NCI-H2196 (cell line): ENCODE measurements at regions not wholly inside any gene's neighbourhood (a gene's known extent, or its start where the extent isn't known, plus 50 kb on each side); places are given as distances from the start of the nearest gene placed in this dataset.

Source experiments
- DNase-seq: peaks from one replicate; lab custom pipeline; 2025; ENCODE audit not compliant: unreplicated experiment; lab: John Stamatoyannopoulos, UW

DNA sequence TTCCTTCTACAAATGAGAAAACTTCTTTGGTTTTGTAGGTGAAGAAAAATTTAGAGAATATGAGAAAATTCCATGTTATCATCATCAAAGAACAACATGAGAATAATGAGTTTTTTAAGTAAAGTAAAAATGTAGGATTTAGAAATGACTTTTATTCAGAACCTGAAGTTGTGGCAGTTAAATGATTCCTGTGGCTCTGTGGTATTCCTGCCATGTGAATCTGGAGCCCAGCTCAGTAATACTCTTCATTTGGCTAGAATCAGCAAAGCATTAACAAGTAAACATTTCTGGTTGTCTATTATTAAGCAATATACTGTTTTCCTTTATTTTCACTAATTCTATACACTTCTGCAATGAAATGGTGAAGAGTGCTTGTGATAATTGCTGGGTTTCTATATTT lies 95.6 kb upstream of the E2F7 start:
- no peak for DNase-seq

DNA sequence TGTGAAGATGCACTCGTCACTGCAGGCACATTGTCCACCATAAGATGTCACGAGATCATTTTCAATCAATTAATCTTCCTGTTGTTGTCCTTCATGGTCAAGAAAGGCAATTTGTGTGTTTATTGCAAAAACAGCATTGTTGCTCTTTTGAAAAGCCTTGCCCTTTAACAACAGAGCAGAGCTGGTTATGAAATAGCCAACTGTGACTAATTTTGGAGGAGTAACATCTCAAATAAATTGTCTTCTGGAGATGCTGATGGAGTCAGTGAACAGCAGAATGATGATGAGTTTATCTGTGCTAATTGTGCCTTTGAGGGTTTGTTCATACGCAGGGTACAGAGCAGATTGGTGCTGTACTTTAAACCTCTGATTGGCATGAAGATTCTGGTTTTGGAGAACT lies 88.3 kb upstream of the E2F7 start:
- no peak for DNase-seq

DNA sequence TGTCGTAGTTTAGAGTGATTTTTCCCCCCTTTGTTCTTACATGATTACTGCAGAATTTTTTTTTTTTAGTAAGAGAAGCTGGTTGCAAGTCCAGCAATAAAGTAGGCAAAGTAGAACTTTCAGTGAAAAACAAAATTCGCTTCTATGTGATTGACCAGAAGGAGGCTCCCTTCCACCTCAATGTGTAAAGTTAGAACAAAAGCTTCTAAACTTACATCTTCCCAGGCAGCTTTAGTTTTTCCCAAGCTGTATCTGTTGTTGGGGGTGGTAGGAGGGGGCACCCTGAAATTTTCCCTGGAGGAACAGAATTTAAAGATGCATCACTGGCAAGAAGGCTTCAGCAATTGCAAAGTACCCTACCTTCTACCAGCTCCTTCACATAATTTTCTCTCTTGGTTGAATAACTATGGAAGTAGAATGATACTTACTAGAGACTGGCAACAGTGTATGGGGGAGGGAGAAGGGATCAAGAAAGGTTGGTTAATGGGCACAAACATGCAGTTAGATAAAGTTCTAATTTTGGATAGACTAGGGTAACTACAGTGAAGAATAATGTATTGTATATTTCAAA lies 87.3 kb upstream of the E2F7 start:
- no peak for DNase-seq

DNA sequence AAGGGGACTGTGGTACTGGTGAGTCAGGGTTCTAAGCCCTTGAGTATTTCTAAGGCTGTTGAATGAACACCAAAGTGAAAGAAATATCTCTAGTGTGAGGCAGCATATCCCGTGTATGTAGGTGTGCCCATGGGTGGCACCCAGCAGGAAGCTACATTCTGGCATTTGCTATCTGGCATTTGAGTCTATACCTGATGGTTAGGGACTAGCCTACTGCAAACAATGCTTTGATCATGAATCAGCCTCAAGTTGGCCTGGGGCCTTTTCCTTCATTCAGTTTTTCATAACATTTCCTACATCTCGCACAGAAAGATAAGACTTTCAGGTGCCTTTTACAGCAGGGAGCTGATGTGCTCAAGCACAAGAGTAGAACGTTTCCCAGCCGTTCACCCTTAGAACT lies 85.7 kb upstream of the E2F7 start:
- DNase-seq = no peak

DNA sequence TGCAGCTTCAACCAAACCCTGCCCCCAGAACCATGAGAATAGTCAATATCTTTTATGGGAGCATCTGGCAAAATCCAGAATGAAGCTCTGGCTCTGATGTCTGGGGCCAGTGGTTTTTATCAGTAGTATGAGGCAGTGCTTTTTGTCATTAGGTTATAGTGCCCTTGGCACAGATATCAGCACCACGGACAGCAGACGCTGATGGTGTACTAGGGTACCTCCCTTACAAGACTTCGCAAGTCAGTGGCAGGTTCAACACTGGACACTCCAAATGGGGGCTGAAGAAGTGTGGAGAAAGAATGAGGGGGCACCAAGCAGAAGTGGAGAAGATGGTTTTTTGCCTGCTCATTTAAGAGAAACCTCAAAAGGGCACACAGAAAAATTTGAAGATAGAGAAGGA lies 68.2 kb upstream of the E2F7 start:
- DNase-seq = no peak

DNA sequence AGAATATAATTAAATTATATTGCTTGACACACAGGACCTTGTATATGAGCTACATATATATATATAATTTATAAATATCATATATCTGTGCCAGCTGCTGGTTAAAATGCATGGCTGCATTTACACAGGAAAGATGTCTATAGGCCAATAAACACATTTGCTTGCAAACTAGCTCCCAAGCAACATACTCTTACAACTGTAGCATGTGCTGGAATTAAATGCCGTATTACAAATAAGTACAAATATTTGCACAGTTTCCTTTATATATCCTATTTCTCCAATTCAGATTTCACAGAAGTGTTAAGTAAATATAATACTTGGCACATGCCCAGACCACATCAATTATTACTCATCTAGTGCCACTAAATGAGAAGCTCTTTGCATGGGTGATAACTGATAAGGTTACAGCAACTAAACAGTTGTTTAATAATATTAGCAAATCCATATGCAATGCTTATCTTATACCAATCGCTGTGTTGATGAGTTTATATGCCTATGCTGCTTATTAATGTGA lies 66.7 kb upstream of the E2F7 start:
- DNase-seq = no peak

DNA sequence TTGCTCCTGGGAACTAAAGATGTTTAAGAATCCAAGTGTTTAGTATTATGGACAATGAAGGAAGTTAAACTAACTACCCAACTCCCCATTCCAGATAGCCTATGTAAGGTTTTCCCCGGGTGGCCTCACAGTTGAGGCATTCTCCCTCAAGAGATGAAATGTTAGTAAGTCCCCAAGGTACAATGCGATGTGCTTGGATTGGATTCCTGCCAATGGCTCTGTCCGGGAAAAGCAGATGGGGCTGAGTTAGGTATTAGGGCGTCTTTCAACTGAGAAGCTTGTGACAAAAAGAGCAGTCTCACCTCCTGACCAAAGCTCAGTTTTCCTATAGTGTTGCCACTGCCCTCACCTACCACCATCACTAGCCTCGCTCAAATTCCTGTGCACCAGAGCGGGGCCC lies 64.8 kb upstream of the E2F7 start:
- no peak for DNase-seq

DNA sequence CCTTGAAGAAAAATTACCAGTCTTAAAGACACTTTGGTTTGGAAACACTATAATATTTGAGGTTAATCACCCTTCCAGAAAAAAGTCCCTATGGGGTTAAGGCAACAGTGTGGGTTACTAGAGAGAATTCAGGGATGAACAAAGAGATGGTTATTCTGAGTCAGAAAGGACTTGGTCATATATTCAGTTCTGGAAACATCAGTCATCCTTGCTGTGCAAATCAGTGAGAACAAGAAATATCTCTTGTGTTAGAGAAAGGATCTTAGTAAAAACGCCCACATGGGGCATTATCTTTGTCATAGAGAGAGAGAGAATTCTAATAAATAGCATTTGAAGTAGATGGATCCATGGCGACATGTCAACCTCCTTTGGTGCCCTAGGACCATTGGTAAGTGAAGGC lies 59.4 kb upstream of the E2F7 start:
- no peak for DNase-seq

DNA sequence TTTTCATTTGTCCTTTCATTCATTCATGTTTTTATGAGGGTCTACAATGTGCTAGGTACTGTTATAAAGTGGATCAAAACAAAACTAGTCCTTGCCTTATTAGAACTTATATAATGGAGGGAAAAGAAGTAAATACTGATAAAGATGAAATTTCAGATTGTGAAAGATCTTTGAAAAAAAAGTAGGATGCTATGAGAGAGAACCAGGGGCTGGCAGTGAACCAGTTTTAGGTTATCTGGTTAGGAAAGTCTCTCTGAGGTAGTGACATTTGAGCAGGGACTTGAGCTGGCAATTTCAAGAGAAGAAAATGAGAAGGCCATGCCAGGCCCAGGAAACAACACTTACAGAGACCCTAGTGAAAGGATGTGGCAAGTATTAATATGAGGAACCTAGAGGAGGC lies 57.3 kb upstream of the E2F7 start:
- no peak for DNase-seq

DNA sequence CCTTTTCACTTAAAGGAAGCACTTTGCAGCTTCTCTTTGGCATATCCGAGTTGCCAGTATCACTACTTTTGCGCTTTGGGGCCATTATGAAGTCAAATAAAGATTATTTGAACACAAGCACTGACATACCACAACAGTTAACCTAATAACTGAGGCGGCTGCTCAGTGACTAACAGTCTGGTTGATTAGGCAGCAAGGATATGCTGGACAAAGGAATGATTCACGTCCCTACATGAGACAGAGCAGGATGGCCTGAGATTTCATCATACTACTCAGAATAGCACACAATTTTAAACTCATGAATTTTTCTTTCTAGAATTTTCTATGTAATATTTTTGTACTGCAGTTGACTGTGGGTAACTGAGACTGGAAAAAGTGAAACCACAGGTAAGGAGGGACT lies 56.9 kb upstream of the E2F7 start:
- DNase-seq = no peak

DNA sequence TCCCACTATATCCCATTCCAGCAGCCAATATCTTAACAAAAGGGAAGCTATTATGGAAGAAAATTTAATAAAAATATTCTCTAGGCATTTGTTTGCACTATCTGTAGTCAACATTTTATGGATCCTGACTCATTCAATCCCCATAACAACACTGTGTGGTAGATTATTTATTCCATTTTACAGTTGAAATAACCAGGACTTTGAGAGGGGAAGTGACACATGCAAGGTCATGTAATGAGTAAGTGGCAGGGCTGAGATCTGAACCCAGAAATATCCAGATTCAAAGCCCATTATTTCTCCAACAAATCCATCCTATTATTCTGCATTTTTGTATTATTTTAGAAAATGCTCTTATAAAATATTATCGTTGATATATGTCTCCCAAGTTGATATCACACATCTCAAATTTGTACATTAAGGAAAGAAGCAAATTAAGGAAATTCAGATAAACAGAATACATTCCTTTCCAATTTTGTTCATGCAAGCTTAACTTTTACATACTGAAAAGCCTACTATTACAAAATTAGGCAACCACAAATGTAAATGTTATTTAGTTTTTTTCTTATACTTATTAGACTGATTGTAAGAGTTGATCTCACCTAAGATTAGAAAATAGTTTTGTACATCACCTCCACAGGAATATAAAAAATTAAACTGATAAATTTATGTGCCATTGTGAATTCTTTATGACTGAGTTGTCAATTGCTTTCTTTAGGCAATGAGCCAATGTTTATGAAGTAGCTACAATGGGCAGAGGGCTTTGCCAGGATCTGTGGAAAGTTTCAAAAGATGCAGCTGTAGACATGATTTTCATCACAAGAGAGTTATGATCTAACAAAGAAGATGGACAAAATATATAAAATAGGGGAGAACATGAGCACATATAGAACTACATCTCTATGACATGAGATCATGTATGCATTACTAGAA lies 55.1 kb upstream of the E2F7 start:
- DNase-seq = no peak

DNA sequence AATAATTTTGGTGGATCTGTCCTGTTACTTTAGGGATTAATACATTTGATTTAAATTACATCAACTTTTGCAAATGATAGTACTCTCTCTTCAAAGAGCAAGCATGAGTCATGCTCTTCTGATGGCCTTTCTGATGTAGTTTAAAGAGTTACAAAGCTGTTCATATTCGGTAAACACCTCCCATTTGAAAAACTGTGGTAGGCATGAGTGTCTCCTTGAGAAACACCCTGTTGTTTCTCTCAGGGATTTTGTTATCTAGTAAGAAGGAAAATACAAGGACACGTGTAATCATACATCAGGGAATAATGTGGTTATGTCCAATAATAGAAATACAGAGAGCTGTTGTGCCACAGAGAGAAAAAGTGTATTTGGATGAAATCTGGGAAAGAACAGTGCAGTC lies 53.3 kb upstream of the E2F7 start:
- DNase-seq = no peak

DNA sequence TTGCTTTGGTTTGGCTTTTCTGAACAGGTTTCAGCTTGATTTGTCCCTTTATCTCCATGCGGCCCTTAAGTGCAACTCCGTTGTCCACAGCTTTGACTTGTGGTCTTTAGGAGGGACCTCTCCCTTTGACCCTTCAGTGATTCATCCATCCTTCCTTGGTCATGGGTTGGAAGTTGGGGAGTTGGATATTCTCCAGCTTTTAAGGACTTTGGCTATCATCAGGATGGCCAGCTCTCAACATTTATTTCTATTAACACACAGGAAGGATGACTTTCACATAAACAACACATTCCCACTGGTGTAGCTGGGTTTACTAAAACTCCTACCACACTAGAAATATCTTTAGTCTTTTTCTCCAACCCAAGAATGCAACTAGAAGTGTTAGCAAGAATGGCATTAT lies 50.9 kb upstream of the E2F7 start:
- no peak for DNase-seq

DNA sequence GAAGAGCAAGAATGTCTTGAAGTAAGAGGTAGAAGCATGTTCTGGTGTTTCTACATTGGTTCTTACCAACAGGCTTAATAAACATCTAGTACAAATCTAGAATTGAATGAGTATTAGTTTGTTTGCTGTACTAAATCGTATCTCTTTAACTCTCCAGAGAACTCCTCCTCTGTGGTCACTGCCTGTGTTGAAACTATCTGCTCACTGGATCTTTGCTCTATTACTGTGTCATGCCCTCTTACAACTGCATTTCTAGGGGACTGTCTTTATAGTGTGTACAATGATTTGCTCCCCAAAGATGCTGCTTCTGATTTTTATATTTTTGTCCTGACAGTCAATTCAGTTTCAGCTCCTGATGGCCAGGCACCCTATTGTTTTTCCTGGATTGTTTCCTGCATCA lies 50.1 kb upstream of the E2F7 start:
- no peak for DNase-seq
